Activated CD4-positive, alpha-beta T cell treated with anti-CD3 and anti-CD28 coated beads, Interleukin-10, Interleukin-2, amounts not matched to agents 100 ng/mL and 50 ng/mL, durations not matched to agents 16 hours and 8 hours (primary cell): ENCODE measurements at regions not wholly inside any gene's neighbourhood (a gene's known extent, or its start where the extent isn't known, plus 50 kb on each side); places are given as distances from the start of the nearest gene placed in this dataset.

Experiments
- DNase-seq: peaks from one replicate; pipeline ENCODE4 v3.0.0-alpha.2; 2020

- DNase-seq, result no peak
These were observed 387.7 kb downstream of the BTBD3 start for GRCh38 chr20:12305188-12305950.

- no peak for DNase-seq
These were observed 388.4 kb downstream of the BTBD3 start for GRCh38 chr20:12306107-12306506.

GRCh38 chr20:12311094-12311865 is 393.6 kb downstream of the BTBD3 start:
- DNase-seq, result no peak

GRCh38 chr20:12315652-12316051 is 398.0 kb downstream of the BTBD3 start:
- DNase-seq, result no peak

GRCh38 chr20:12316794-12317193 is 399.1 kb downstream of the BTBD3 start:
- no peak for DNase-seq

GRCh38 chr20:12317433-12317832 is 399.7 kb downstream of the BTBD3 start:
- DNase-seq, result no peak

- DNase-seq, result no peak
These were observed 400.4 kb downstream of the BTBD3 start for GRCh38 chr20:12318043-12318442.

GRCh38 chr20:12321736-12322135 is 404.0 kb downstream of the BTBD3 start:
- DNase-seq, result no peak

- no peak for DNase-seq
These were observed 409.5 kb downstream of the BTBD3 start for GRCh38 chr20:12327205-12327604.

- DNase-seq, result no peak
These were observed 413.5 kb downstream of the BTBD3 start for GRCh38 chr20:12331236-12331635.

GRCh38 chr20:12337601-12338000 is 419.9 kb downstream of the BTBD3 start:
- DNase-seq, result no peak

GRCh38 chr20:12345978-12346377 is 428.3 kb downstream of the BTBD3 start:
- DNase-seq, result no peak

- no peak for DNase-seq
These were observed 436.1 kb downstream of the BTBD3 start for GRCh38 chr20:12353842-12354241.

- no peak for DNase-seq
These were observed 437.0 kb downstream of the BTBD3 start for GRCh38 chr20:12354725-12355124.

GRCh38 chr20:12355185-12355584 is 437.5 kb downstream of the BTBD3 start:
- DNase-seq, result no peak

- no peak for DNase-seq
These were observed 440.4 kb downstream of the BTBD3 start for GRCh38 chr20:12358006-12358654.

- no peak for DNase-seq
These were observed 440.9 kb downstream of the BTBD3 start for GRCh38 chr20:12358655-12359009.

GRCh38 chr20:12371990-12372389 is 454.3 kb downstream of the BTBD3 start:
- DNase-seq, result no peak

GRCh38 chr20:12372557-12372956 is 454.9 kb downstream of the BTBD3 start:
- no peak for DNase-seq

- DNase-seq, result no peak
These were observed 458.3 kb downstream of the BTBD3 start for GRCh38 chr20:12375967-12376366.

- no peak for DNase-seq
These were observed 466.1 kb downstream of the BTBD3 start for GRCh38 chr20:12383821-12384220.

GRCh38 chr20:12386821-12387220 is 469.1 kb downstream of the BTBD3 start:
- DNase-seq, result no peak

GRCh38 chr20:12391099-12391498 is 473.4 kb downstream of the BTBD3 start:
- DNase-seq, result no peak

- DNase-seq, result no peak
These were observed 477.1 kb downstream of the BTBD3 start for GRCh38 chr20:12394786-12395185.
